ENCODE measurements at regions not wholly inside any gene's neighbourhood (a gene's known extent, or its start where the extent isn't known, plus 50 kb on each side); places are given as distances from the start of the nearest gene placed in this dataset.

DNA sequence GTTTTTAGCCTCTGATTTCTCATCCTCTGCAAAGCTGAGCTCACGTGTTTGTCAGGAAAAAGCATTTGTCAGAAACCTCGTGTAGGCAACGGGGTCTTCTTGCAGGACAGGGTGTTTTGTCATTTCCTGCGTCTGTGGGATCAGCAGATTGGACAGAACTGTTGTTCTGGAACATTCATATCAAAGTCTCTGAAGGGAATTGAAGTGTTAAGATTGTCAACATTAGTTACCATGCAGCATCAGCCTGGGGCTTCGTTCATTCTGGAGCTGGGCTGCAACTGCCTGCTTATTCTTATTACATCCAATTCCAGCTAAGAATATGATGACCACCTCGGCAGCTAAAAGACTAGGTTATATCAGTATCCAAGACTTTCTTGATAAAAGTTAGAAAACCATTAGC is 71.0 kb upstream of the RALGAPA2 start:
- TF ChIP-seq BHLHE40 (IDR thresholded peaks at IDR 0.05; ENCODE audit: low read depth, low read length) (no peak), CTCF (IDR thresholded peaks at IDR 0.05) (no peak)
